ENCODE measurements at regions not wholly inside any gene's neighbourhood (a gene's known extent, or its start where the extent isn't known, plus 50 kb on each side); places are given as distances from the start of the nearest gene placed in this dataset.

DNA sequence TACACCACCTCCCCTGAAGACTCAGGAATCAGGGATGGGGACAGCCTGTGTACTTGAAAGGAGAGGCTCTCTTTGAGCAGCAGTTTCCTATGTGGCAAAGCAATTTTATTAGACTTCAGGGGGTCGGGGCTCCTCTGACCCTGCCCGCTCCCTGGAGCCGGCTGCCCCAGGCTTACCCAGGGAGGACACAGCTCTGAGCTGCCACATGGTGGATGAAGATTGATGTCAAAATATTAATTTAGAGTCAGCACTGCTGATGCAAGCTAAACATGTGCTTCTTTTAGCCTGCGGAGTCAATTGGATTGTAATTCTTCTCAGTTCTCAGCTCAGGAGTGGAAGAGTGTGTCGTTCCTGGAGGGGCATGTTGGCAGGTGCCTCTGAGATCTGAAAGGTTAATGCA is 606.1 kb downstream of the KIF4B start:
- TF ChIP-seq EP300 (IDR thresholded peaks at IDR 0.05; ENCODE audit: borderline replicate concordance in 1 of 2, low read depth in 2 of 2, low read length in 2 of 2) (no peak), CBX5 (IDR thresholded peaks at IDR 0.05; ENCODE audit: low read depth, low read length) (no peak), GABPA (IDR thresholded peaks at IDR 0.05; ENCODE audit: borderline replicate concordance, insufficient read depth, low read length) (no peak), POLR2AphosphoS5 (IDR thresholded peaks at IDR 0.05; ENCODE audit: low read depth, low read length) (no peak), CREB1 (IDR thresholded peaks at IDR 0.05) (no peak)
- TF ChIP-seq, protein P1, sequence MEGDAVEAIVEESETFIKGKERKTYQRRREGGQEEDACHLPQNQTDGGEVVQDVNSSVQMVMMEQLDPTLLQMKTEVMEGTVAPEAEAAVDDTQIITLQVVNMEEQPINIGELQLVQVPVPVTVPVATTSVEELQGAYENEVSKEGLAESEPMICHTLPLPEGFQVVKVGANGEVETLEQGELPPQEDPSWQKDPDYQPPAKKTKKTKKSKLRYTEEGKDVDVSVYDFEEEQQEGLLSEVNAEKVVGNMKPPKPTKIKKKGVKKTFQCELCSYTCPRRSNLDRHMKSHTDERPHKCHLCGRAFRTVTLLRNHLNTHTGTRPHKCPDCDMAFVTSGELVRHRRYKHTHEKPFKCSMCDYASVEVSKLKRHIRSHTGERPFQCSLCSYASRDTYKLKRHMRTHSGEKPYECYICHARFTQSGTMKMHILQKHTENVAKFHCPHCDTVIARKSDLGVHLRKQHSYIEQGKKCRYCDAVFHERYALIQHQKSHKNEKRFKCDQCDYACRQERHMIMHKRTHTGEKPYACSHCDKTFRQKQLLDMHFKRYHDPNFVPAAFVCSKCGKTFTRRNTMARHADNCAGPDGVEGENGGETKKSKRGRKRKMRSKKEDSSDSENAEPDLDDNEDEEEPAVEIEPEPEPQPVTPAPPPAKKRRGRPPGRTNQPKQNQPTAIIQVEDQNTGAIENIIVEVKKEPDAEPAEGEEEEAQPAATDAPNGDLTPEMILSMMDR (IDR thresholded peaks at IDR 0.05; ENCODE audit: control extremely low read depth in 1 of 3, insufficient read depth in 1 of 3, low read depth in 1 of 3, low read length in 3 of 3), result no peak

All from H1 (cell line).